Astrocyte (in vitro differentiated cells and primary cell): ENCODE measurements at regions not wholly inside any gene's neighbourhood (a gene's known extent, or its start where the extent isn't known, plus 50 kb on each side); places are given as distances from the start of the nearest gene placed in this dataset.

Experiments
- CTCF ChIP-seq: IDR thresholded peaks from 2 replicates; pipeline ENCODE4 v1.5.1; 2011; ENCODE audit warnings: low read depth, mild to moderate bottlenecking, inconsistent platforms, low read length, moderate library complexity; ENCODE audit not compliant: insufficient read depth
- EZH2 ChIP-seq: IDR thresholded peaks from 2 replicates; pipeline ENCODE4 v1.6.1; 2012; ENCODE audit warnings: mild to moderate bottlenecking, low read length, inconsistent platforms; ENCODE audit not compliant: insufficient read depth

- TF ChIP-seq CTCF (no peak), EZH2 (no peak)
These were observed 714.5 kb downstream of the UQCRFS1 start for GRCh38 chr19:28498404-28498976.
